Pancreas (tissue), 10 donors: ENCODE measurements at regions not wholly inside any gene's neighbourhood (a gene's known extent, or its start where the extent isn't known, plus 50 kb on each side); places are given as distances from the start of the nearest gene placed in this dataset.

Experiments used
- ATAC-seq, 4 donors: fragments of 200-7000 bp; cut with Tn5 transposase; one replicate each; pipeline versions ENCODE4 v1.8.0 to v1.9.1; 2020; ENCODE audit warnings: mild to moderate bottlenecking in 4 of 4, moderate library complexity in 4 of 4
- DNase-seq, 6 donors: peaks; one replicate each; pipeline ENCODE4 v3.0.0-alpha.2; 2020
- FAIRE-seq: peaks from 2 replicates; lab custom pipeline; 2012; peaks lifted over from hg19 to GRCh38; lab: Jason Lieb, UNC
- H3K27ac ChIP-seq, 4 donors: fragments of 200-600 bp; sonication (generic); 1 replicate in 3 of 4; 2 replicates in 1 of 4; pipeline versions ENCODE4 v1.5.0 to v1.8.0; 2020
- H3K27me3 ChIP-seq, 4 donors: fragments of 200-600 bp; one replicate each; pipeline ENCODE4 v1.8.0; 2021
- H3K36me3 ChIP-seq, 3 donors: fragments of 200-600 bp; sonication (generic) in 1 of 3; one replicate each; pipeline versions ENCODE4 v1.5.0 to v1.8.0; 2020 to 2021
- H3K4me1 ChIP-seq, 3 donors: fragments of 200-600 bp; one replicate each; pipeline ENCODE4 v1.8.0; 2021
- H3K4me3 ChIP-seq, 4 donors: fragments of 200-600 bp; sonication (generic) in 2 of 4; one replicate each; pipeline versions ENCODE4 v1.5.0 to v1.8.0; 2020 to 2021
- H3K9me3 ChIP-seq, 4 donors: fragments of 200-600 bp; one replicate each; pipeline ENCODE4 v1.8.0; 2021
- WGBS, 2 donors: extraction: QIAGEN DNeasy Blood & Tissue Kit; methylation state at CpG; one replicate each; pipeline ENCODE4 v1.1.7; 2013; 5-methylcytosine and 5-hydroxymethylcytosine counted together
- intact Hi-C, 3 donors: fragments of 100-400 bp; cut with DNase I; formaldehyde crosslinking; loops; one replicate each; pipeline versions ENCODE4 v1.11.1 to v1.14.2; 2022
- TF ChIP-seq, protein P1 (sequence below), 4 donors: fragments of 200-600 bp; sonication (generic) in 3 of 4; IDR thresholded peaks; one replicate each; pipeline versions ENCODE4 v1.5.0 to v1.8.0; 2021; ENCODE audit warnings: antibody characterized with exemption in 4 of 4
- donor health status: healthy with polysubstance abuse.
- donor health status: DM: no; HTN: no; CAD: no; lungs with moderate emphysema.
- donor health status: DM: no; HTN: no; CAD: no.
- donor health status: control.
- donor health status: control.
- donor health status: Bipolar disorder and iron deficiency.
- donor health status: DM: yes; HTN: yes; CAD: no.
- donor health status: DM: no; HTN: no; CAD: no.
- donor health status: DM: no; HTN: no; CAD: no.
- donor health status: DM: yes; HTN: yes; CAD: no.

DNA sequence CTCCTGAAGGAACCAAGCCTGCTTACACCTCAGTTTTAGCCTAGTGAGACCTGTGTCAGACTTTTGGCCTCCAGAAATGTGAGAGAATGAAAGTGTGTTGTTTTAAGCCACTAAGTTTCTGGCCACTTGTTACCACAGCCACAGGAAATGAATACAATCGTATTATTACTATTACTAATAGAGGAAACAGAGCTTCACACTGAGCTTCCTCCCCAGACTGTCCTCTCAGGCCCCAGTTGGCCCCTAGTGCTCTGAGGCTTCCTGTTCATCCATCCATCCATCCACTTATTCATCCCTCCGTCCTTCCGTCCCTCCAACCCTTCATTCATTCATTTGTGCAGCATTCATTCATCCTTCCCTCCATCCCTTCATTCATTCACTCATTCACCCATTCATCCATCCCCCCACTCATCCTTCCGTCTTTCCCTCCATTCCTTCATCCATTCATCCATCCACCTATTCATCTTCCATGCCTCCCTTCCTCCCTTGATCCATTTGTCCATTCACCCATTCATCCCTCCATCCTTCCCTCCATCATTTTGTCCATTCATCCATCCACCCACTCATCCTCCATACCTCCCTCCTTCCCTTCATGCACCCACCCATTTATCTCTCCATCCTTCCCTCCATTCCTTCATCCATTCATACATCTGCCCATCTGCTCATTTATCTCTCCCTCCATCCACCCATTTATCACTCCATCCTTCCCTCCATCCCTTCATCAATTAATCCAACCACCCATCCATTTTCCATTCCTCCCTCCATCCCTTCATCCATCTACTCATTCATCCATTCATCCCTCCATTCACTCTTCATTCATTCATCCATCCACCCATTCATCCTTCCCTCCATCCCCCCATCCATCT is 95.0 kb downstream of the FOXL1 start:
- WGBS, 2 donors, result 59 to 73% methylated on average over 4 of the region's 4 CpGs
- TF ChIP-seq, protein P1, sequence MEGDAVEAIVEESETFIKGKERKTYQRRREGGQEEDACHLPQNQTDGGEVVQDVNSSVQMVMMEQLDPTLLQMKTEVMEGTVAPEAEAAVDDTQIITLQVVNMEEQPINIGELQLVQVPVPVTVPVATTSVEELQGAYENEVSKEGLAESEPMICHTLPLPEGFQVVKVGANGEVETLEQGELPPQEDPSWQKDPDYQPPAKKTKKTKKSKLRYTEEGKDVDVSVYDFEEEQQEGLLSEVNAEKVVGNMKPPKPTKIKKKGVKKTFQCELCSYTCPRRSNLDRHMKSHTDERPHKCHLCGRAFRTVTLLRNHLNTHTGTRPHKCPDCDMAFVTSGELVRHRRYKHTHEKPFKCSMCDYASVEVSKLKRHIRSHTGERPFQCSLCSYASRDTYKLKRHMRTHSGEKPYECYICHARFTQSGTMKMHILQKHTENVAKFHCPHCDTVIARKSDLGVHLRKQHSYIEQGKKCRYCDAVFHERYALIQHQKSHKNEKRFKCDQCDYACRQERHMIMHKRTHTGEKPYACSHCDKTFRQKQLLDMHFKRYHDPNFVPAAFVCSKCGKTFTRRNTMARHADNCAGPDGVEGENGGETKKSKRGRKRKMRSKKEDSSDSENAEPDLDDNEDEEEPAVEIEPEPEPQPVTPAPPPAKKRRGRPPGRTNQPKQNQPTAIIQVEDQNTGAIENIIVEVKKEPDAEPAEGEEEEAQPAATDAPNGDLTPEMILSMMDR (IDR thresholded peaks at IDR 0.05), result no peak
- FAIRE-seq (no peak), DNase-seq (no peak), ATAC-seq (no peak)
- intact Hi-C loops, result no loop called here
- peaks cover 0 to 3% (median 0%) of the 10 kb centered on the region in 4 donors for H3K27me3 ChIP-seq
- no peaks in the 10 kb centered on the region for H3K4me1 ChIP-seq
- no peaks in the 10 kb centered on the region for H3K9me3 ChIP-seq
- no peaks in the 10 kb centered on the region for H3K36me3 ChIP-seq
- no peak overlapping the region for H3K4me3 ChIP-seq
- no peak overlapping the region for H3K27ac ChIP-seq

DNA sequence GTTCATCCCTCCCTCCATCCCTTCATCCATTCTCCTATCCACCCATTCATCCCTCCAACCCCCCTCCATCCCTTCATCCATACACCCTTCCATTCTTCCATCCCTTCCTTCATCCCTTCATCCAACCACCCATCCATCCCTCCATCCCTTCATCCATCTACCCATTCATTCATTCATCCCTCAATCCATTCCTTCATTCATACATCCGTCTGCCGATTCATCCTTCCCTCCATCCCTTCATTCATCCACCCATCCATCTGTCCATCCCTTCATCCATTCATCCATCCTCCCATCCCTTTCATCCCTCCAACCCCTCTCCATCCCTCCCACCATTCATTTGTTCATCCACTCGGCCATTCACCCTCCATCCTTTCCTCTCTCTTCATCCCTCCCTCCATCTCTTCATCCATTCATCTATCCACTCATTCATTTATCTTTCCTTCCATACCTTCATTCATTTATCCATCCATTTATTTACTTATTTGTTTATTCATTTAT is 95.7 kb downstream of the FOXL1 start:
- no peaks in the 10 kb centered on the region for H3K36me3 ChIP-seq
- TF ChIP-seq, protein P1 (IDR thresholded peaks at IDR 0.05), result no peak
- WGBS, 2 donors, result 63 to 78% methylated on average over 3 of the region's 3 CpGs
- no peaks in the 10 kb centered on the region for H3K4me1 ChIP-seq
- no peak overlapping the region for H3K27ac ChIP-seq
- H3K9me3 ChIP-seq, result no peaks in the 10 kb centered on the region
- H3K4me3 ChIP-seq, result no peak overlapping the region
- intact Hi-C loops, result no loop called here
- peaks cover 0 to 3% (median 0%) of the 10 kb centered on the region in 4 donors for H3K27me3 ChIP-seq
- FAIRE-seq, result no peak
- no peak for ATAC-seq
- no peak for DNase-seq

DNA sequence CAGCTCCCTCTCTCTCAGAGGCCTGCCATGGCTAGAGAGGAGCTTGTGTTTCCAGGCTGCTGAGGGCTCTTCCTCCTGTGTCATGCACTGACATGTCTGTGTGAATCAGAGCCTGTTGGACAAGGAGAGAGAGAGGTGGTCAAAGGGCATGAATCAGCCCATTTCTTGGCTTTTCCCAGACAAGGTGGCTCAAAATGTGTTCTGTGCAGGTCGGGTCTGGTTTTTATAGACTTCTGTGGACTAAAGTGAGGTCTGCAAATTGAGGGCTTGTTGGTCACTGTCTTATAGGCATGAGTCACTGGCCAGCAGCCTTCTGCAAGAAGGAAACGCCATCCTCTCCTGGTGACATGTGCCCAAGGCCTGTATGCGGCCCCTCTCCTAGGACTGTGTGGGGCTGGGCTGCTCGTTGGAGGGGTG is 97.9 kb downstream of the FOXL1 start:
- TF ChIP-seq, protein P1 (IDR thresholded peaks at IDR 0.05), result no peak
- no peak overlapping the region for H3K4me3 ChIP-seq
- DNase-seq, result no peak
- no peak for FAIRE-seq
- no peaks in the 10 kb centered on the region for H3K4me1 ChIP-seq
- WGBS, 2 donors, result 64 to 69% methylated on average over 4 of the region's 4 CpGs
- H3K9me3 ChIP-seq, result no peaks in the 10 kb centered on the region
- no peak for ATAC-seq
- peaks cover 0 to 3% (median 0%) of the 10 kb centered on the region in 4 donors for H3K27me3 ChIP-seq
- H3K36me3 ChIP-seq, result no peaks in the 10 kb centered on the region
- intact Hi-C loops, result no loop called here
- no peak overlapping the region for H3K27ac ChIP-seq

DNA sequence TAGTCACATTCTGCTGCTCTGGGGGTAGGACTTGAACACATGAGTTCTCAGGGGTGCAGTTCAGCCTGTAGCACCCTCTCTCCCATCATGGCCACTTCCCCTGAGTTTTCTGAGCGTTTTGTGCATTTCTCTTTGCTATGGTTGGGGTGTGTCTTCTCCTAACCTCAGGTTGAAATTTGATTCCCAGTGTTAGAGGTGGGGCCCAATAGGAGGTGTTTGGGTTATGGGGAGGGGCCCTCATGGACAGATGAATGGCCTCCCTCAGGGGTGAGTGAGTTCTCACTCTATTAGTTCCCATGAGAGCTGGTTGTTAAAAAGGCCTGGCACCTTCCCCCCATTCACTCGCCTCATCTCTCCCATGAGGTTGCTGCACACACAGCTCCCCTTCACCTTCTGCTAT is 101.1 kb downstream of the FOXL1 start:
- DNase-seq (no peak), FAIRE-seq (no peak), ATAC-seq (no peak)
- H3K9me3 ChIP-seq, result no peaks in the 10 kb centered on the region
- H3K27me3 ChIP-seq, result peaks cover 0 to 2% (median 0%) of the 10 kb centered on the region in 4 donors
- H3K27ac ChIP-seq, result no peak overlapping the region
- no peak overlapping the region for H3K4me3 ChIP-seq
- TF ChIP-seq, protein P1 (IDR thresholded peaks at IDR 0.05), result no peak
- no peaks in the 10 kb centered on the region for H3K36me3 ChIP-seq
- 50 to 63% methylated on average over 2 of the region's 2 CpGs for WGBS, 2 donors
- intact Hi-C loops, result no loop called here
- H3K4me1 ChIP-seq, result no peaks in the 10 kb centered on the region

DNA sequence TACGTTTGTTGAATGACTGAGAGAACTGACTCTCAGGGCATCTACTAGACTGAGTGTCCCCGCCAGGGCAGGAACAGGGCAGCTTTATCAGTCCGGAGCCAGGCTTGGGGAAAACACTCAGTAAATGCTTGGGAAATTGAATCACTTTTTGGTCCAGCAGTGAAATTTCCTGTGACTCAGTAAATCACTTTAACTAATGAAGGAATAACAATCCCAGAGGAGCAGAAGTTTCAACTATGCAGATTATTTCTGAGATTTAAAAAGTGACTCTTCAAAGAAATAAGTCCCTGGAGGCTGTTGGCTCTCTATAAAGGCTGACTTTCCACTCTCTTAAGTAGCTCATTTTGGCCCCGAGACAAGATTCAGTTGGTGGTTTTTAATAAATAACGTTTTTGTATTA is 101.8 kb downstream of the FOXL1 start:
- intact Hi-C loops, result no loop called here
- Histone ChIP-seq H3K9me3 (no peaks in the 10 kb centered on the region), H3K4me1 (no peaks in the 10 kb centered on the region), H3K27ac (no peak overlapping the region), H3K36me3 (no peaks in the 10 kb centered on the region), H3K27me3 (no peaks in the 10 kb centered on the region), H3K4me3 (no peak overlapping the region)
- TF ChIP-seq, protein P1 (IDR thresholded peaks at IDR 0.05), result no peak
- 34 to 51% methylated on average over 5 of the region's 5 CpGs for WGBS, 2 donors
- ATAC-seq, result peak in 2 of 4 donors; percentile 18 to 36
- DNase-seq, result no peak
- no peak for FAIRE-seq
